ENCODE measurements at regions not wholly inside any gene's neighbourhood (a gene's known extent, or its start where the extent isn't known, plus 50 kb on each side); places are given as distances from the start of the nearest gene placed in this dataset.
"Not testable (repeated sequence)": the region's sequence is repeated elsewhere in the genome, so short reads cannot be mapped to it uniquely, and the experiment has no call there.

DNA sequence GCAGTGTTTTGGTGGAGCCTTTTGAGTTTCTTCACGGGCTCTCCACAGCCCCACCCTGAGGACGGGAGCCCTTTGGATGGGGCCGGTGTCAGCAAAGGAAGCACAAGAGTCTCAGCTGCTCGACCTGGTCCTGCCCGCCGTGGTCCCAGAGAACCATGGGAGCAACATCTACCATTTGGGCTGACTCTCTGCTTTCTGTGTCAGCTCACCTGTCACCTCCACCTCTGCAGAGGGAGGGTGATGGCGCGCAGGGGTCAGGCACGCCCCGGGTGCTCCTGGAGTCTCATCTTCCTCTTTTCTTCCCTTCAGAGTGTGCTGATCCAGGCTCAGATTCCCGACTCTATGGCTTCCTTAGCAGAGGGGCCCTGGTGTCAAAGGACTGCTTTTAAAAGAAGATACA is 171.7 kb downstream of the LAT start:
- intact Hi-C loops (cut with DNase I; ENCODE audit: low total_unique reads) = no loop called here
- no peak overlapping the region for H3K4me3 ChIP-seq (ENCODE audit: low read depth, poor library complexity, severe bottlenecking)
- TF ChIP-seq POLR2A (IDR thresholded peaks at IDR 0.05) = no peak
- TF ChIP-seq, protein P1, sequence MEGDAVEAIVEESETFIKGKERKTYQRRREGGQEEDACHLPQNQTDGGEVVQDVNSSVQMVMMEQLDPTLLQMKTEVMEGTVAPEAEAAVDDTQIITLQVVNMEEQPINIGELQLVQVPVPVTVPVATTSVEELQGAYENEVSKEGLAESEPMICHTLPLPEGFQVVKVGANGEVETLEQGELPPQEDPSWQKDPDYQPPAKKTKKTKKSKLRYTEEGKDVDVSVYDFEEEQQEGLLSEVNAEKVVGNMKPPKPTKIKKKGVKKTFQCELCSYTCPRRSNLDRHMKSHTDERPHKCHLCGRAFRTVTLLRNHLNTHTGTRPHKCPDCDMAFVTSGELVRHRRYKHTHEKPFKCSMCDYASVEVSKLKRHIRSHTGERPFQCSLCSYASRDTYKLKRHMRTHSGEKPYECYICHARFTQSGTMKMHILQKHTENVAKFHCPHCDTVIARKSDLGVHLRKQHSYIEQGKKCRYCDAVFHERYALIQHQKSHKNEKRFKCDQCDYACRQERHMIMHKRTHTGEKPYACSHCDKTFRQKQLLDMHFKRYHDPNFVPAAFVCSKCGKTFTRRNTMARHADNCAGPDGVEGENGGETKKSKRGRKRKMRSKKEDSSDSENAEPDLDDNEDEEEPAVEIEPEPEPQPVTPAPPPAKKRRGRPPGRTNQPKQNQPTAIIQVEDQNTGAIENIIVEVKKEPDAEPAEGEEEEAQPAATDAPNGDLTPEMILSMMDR (IDR thresholded peaks at IDR 0.05) = no peak
- 63 to 65% methylated on average over 11 of the region's 11 CpGs for WGBS, 2 donors
- DNase-seq (ENCODE audit: low spot score in 2 of 2) = no peak

DNA sequence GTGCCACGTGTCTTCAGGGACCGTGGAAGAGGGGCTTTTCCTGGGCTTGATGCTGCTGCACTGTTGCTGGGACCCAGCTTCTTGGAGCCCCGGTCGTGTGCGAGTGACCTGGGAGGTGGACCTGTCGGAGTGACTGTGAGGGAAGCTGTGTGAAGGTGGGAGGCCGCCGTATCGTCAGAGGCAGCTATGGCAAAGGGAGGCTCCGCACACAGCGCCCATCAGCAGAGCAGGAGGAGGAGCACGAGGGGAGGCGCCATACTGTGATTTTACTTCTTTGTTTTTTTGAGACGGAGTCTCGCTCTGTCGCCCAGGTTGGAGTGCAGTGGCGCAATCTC is 171.0 kb downstream of the LAT start:
- DNase-seq (ENCODE audit: low spot score in 2 of 2); intact Hi-C loops (cut with DNase I; ENCODE audit: low total_unique reads); H3K4me3 ChIP-seq (ENCODE audit: low read depth, poor library complexity, severe bottlenecking): not testable (repeated sequence)
- 96 to 98% methylated on average over 17 of the region's 17 CpGs for WGBS, 2 donors

DNA sequence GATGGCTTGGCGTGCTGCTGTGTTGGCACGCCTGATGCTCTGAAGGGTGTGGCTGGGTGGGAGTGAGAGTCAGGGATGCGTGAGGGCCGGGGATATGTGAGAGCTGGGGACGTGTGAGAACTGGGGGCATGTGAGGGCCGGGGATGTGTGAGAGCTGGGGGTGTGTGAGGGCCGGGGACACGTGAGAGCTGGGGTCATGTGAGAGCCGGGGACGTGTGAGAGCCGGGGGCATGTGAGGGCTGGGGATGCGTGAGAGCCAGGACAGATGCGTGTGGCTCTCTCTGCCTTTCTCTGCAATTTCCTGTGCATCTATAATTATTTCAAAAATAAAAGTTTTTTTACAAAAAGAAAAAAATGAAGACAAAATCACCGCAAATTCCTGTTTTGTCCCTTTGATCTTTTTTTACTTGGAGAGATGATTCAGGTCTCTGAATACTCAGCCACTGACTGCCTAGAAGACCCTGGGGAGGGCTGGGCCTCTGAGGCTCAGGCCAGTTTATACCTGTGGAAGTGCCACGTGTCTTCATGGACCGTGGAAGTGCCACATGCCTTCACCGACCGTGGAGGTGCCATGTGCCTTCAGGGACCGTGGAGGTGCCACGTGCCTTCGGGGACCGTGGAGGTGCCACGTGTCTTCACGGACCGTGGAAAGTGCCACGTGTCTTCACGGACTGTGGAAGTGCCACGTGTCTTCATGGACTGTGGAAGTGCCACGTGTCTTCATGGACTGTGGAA is 170.4 kb downstream of the LAT start:
- intact Hi-C loops (cut with DNase I; ENCODE audit: low total_unique reads); DNase-seq (ENCODE audit: low spot score in 2 of 2); H3K4me3 ChIP-seq (ENCODE audit: low read depth, poor library complexity, severe bottlenecking): not testable (repeated sequence)
- WGBS, 2 donors = 68 to 70% methylated on average over 29 of the region's 29 CpGs

DNA sequence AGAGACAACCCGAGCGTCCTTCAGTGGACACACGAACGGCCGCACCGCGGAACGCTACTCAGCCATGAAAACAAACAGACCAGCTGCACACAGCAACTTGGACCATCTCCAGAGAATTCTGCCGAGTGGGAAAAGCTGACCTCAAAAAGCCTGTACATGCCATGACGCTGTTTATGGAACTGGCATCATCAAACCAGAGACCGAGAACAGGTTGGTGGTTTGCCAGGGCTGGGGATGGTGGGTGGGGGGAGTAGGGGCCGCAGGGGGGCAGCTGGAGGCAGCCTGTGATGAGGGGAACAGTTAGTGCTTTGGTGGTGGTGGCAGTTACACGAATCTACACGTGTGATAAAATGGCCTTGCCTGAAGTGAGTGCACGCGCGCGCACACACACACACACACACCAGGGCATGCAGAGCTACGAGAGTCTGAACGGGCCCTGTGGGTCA is 169.8 kb downstream of the LAT start:
- no peak for DNase-seq (ENCODE audit: low spot score in 2 of 2)
- intact Hi-C loops (cut with DNase I; ENCODE audit: low total_unique reads) = no loop called here
- TF ChIP-seq POLR2A (IDR thresholded peaks at IDR 0.05) = no peak
- TF ChIP-seq, protein P1 (IDR thresholded peaks at IDR 0.05) = no peak
- WGBS, 2 donors = 37 to 45% methylated on average over 20 of the region's 20 CpGs
- no peak overlapping the region for H3K4me3 ChIP-seq (ENCODE audit: low read depth, poor library complexity, severe bottlenecking)

DNA sequence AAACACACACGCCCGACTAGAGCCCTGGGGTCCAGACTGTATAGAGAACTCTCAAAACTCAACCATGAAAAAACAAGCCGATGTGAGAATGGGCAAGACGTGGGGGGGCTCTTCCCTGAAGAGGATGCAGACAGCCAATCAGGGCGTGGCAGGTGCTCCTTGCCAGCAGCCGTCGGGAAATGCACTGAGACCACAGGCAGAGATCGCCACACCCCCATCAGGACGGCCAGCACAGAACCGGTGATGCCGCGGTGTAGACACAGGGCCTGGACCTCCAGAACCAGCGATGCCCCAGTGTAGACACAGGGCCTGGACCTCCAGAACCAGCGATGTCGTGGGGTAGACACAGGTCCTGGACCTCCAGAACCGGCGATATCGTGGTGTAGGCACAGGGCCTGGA is 169.2 kb downstream of the LAT start:
- no peak for DNase-seq (ENCODE audit: low spot score in 2 of 2)
- intact Hi-C loops (cut with DNase I; ENCODE audit: low total_unique reads) = no loop called here
- 51 to 68% methylated on average over 18 of the region's 18 CpGs for WGBS, 2 donors
- TF ChIP-seq, protein P1 (IDR thresholded peaks at IDR 0.05) = no peak
- TF ChIP-seq POLR2A (IDR thresholded peaks at IDR 0.05) = no peak
- H3K4me3 ChIP-seq (ENCODE audit: low read depth, poor library complexity, severe bottlenecking) = no peak overlapping the region

DNA sequence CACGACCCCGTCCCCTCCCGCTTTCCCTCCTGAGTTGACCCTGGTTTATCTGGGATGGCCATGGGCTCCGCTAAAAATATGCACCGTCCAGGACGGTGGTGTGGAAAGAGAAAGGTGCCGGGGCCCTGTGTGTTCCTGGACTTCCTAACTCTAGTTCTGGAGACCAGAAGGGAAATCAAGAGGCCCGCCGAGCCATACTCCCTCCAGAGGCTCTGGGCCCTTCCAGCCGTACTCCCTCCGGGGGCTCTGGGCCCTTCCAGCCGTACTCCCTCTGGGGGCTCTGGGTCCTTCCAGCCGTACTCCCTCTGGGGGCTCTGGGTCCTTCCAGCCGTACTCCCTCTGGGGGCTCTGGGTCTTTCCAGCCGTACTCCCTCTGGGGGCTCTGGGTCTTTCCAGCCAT is 168.5 kb downstream of the LAT start:
- H3K4me3 ChIP-seq (ENCODE audit: low read depth, poor library complexity, severe bottlenecking); intact Hi-C loops (cut with DNase I; ENCODE audit: low total_unique reads); DNase-seq (ENCODE audit: low spot score in 2 of 2): not testable (repeated sequence)
- WGBS, 2 donors = 89 to 90% methylated on average over 14 to 15 of the region's 15 CpGs

DNA sequence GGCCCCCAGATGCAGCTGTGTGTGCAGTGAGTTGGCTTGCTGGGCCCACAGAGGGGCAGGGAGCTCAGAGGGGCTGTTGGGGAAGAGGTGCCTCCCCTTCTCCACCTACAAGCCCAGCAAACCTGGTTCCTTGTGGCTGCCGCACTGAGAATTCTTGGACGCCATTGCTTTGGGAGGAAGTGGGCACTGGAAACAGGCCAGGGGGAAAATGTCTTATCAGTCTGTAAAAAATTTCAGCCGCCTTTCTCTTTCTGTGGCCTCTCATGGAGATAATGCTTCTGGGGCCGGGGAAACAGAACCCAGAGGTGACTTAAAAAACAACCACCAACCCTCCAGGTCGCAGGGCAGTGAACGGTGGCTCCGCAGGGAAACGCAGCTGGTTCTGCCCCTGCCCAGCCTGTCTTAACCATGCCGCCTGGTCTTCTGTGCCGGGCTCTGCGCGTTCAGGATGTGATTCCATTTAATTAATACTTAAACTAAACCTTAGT is 167.7 kb downstream of the LAT start:
- WGBS, 2 donors = 78 to 88% methylated on average over 12 of the region's 12 CpGs
- intact Hi-C loops (cut with DNase I; ENCODE audit: low total_unique reads); DNase-seq (ENCODE audit: low spot score in 2 of 2); H3K4me3 ChIP-seq (ENCODE audit: low read depth, poor library complexity, severe bottlenecking): not testable (repeated sequence)

DNA sequence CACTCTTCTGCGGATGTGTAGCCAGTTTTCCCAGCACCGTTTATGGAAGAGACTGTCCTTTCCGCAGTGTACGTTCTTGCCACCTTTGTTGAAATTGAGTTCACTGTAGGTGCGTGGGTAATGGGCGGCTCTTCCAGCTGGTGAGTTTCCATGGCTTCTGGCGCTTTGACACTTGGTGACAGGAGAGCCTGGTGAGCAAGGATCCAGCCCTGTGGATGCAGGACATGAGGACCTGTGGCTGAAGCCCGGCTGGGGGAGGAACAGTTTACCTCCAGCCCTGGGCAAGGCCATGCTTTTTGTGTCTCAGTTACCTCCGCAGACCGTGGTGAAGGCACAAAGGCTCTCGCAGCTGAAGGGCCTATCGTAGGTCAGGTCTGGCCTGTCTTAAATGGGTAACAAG is 166.5 kb downstream of the LAT start:
- no peak for DNase-seq (ENCODE audit: low spot score in 2 of 2)
- TF ChIP-seq, protein P1 (IDR thresholded peaks at IDR 0.05) = no peak
- no peak for TF ChIP-seq POLR2A (IDR thresholded peaks at IDR 0.05)
- 91 to 96% methylated on average over 9 to 12 of the region's 12 CpGs for WGBS, 2 donors
- no peak overlapping the region for H3K4me3 ChIP-seq (ENCODE audit: low read depth, poor library complexity, severe bottlenecking)
- intact Hi-C loops (cut with DNase I; ENCODE audit: low total_unique reads) = no loop called here

DNA sequence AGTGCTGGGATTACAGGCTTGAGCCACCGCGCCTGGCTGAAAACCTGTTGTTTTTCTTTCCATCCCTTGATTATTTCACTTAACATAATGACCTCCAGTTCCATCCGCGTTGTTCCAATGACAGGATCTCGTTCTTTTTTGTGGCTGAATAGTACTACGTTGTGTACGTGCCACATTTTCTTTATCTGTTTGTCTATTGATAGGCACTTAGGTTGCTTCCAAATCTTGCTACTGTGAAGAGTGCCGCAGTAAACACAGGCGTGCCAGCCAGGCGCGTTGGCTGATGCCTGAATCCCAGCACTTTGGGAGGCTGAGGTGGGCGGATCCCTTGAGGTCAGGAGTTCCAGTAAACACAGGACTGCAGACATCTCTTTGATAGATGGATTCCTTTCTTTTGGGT is 165.1 kb downstream of the LAT start:
- H3K4me3 ChIP-seq (ENCODE audit: low read depth, poor library complexity, severe bottlenecking); DNase-seq (ENCODE audit: low spot score in 2 of 2); intact Hi-C loops (cut with DNase I; ENCODE audit: low total_unique reads): not testable (repeated sequence)
- 76 to 84% methylated on average over 12 of the region's 12 CpGs for WGBS, 2 donors
